Activated T-helper 2 cell treated with anti-CD3 and anti-CD28 coated beads, Interferon-gamma antibody, Interleukin-2, Interleukin-4, amounts not matched to agents 10 μg/mL and 5 μg/mL and 100 μg/mL, durations not matched to agents 14 hours and 24 hours and 36 hours (primary cell): ENCODE measurements at regions not wholly inside any gene's neighbourhood (a gene's known extent, or its start where the extent isn't known, plus 50 kb on each side); places are given as distances from the start of the nearest gene placed in this dataset.

Source experiments
- DNase-seq: peaks from one replicate; pipeline ENCODE4 v3.0.0; 2021; ENCODE audit warnings: low spot score
- H3K27ac Mint-ChIP-seq: one replicate; pipeline ENCODE4 v1.8.0; 2021; ENCODE audit warnings: mixed read lengths
- H3K27me3 Mint-ChIP-seq: one replicate; pipeline ENCODE4 v1.8.0; 2021; ENCODE audit warnings: low read depth, mixed read lengths
- H3K36me3 Mint-ChIP-seq: one replicate; pipeline ENCODE4 v1.8.0; 2021; ENCODE audit warnings: low read depth, mixed read lengths
- H3K4me1 Mint-ChIP-seq: one replicate; pipeline ENCODE4 v1.8.0; 2021; ENCODE audit warnings: low read depth, mixed read lengths
- H3K4me3 Mint-ChIP-seq: one replicate; pipeline ENCODE4 v1.8.0; 2021; ENCODE audit warnings: low read depth, mild to moderate bottlenecking, moderate library complexity, mixed read lengths
- H3K9me3 Mint-ChIP-seq: one replicate; pipeline ENCODE4 v1.8.0; 2021; ENCODE audit warnings: mixed read lengths
- intact Hi-C: fragments of 100-400 bp; cut with micrococcal nuclease; formaldehyde crosslinking; loops from one replicate; pipeline ENCODE4 v1.15.1; 2023

GRCh38 chr22:48314073-48314472 lies 1513.6 kb downstream of the BRD1 start:
- H3K36me3 Mint-ChIP-seq, result no peaks in the 10 kb centered on the region
- no peaks in the 10 kb centered on the region for H3K27me3 Mint-ChIP-seq
- H3K4me1 Mint-ChIP-seq, result no peaks in the 10 kb centered on the region
- intact Hi-C loops, result no loop called here
- DNase-seq, result no peak
- H3K4me3 Mint-ChIP-seq, result no peak overlapping the region
- no peak overlapping the region for H3K27ac Mint-ChIP-seq
- H3K9me3 Mint-ChIP-seq, result peaks cover 15% of the 10 kb centered on the region

DNA sequence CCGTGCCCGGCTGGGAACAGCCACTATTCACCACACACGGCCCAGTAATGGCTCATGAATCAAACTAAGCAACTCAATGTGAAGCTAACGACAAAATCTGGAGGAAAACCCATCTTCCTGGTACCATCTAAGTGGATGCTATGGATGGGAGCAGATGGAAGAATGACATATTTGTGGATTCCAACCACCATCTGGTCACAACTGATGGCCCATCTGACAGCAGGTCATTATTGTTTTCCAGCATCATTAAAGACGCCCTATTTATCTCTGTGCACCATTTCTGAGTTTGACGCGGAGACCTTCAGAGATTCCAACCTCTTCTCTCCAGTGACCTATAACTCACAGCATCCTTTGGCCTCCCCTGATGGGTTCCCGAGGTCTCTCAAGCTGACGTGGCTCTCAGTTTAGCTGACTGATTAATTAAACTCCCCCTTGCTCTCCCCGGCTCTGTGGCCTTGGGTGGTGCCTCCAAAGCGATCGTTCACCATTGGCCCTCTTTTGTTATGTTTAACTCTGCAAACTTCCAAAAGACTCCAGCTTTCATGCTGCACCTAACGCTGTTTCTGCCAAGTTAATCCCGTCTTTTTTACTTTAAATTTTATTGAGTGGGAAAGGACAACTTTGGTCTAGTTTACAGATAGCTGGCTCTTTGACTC lies 1514.4 kb downstream of the BRD1 start:
- intact Hi-C loops, result no loop called here
- no peak for DNase-seq
- Mint-ChIP-seq H3K4me3 (no peak overlapping the region), H3K27ac (no peak overlapping the region), H3K27me3 (no peaks in the 10 kb centered on the region), H3K36me3 (no peaks in the 10 kb centered on the region), H3K9me3 (peaks cover 15% of the 10 kb centered on the region), H3K4me1 (no peaks in the 10 kb centered on the region)

GRCh38 chr22:48310740-48311139 lies 1516.9 kb downstream of the BRD1 start:
- Mint-ChIP-seq H3K4me1 (no peaks in the 10 kb centered on the region), H3K4me3 (no peak overlapping the region), H3K9me3 (peaks cover 15% of the 10 kb centered on the region), H3K27me3 (no peaks in the 10 kb centered on the region), H3K36me3 (no peaks in the 10 kb centered on the region), H3K27ac (no peak overlapping the region)
- DNase-seq, result no peak
- intact Hi-C loops, result no loop called here

DNA sequence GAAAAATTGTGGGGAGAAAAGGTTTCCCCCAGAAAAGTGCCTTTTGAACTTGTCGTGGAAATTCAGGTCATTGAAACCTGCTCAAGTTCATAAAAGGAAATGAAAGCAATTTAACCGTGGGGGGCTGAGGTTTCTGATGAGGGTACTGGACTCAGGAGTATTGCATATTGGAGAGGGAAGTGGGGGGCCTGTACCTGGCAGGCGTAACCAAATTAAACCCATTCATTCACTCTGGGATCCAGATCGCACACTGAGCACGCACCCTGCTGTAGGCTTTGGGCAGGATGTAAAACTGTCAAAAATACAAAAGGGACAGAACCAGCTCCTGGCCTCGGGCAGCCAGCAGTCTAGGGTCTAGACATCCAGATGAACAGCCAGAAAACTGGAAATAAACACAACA lies 1517.4 kb downstream of the BRD1 start:
- Mint-ChIP-seq H3K27me3 (no peaks in the 10 kb centered on the region), H3K36me3 (no peaks in the 10 kb centered on the region), H3K4me3 (no peak overlapping the region), H3K27ac (no peak overlapping the region), H3K9me3 (peaks cover 15% of the 10 kb centered on the region), H3K4me1 (no peaks in the 10 kb centered on the region)
- no peak for DNase-seq
- intact Hi-C loops, result no loop called here

GRCh38 chr22:48309836-48310235 lies 1517.8 kb downstream of the BRD1 start:
- intact Hi-C loops, result no loop called here
- Mint-ChIP-seq H3K27ac (no peak overlapping the region), H3K4me1 (no peaks in the 10 kb centered on the region), H3K4me3 (no peak overlapping the region), H3K27me3 (no peaks in the 10 kb centered on the region), H3K36me3 (no peaks in the 10 kb centered on the region), H3K9me3 (peaks cover 15% of the 10 kb centered on the region)
- no peak for DNase-seq

DNA sequence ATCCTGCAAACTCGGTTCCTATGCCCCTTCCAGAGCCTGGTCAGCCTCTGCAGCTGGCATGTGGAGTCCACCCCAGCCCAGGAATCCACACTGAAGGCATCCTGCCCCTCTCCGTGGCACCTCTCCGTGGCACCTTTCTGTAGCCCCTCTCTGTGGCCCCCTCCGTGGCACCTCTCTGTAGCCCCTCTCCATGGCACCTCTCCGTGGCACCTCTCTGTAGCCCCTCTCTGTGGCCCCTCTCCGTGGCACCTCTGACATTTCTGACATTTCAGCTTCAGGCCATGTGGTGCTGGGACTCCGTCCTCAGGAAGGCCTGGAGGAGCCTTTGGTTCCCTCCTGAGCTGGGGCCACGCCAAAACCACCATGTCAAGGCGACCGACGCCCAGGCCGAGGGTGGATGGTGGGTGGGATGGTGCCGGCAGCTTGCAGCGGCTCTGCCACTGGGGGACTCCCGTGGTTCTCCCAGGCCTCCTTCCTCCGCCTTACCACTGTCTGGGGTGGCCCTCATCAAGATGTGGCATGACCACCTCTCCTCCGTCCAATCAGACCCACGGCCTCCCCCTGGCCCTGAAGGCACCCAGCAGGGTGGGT lies 1518.5 kb downstream of the BRD1 start:
- Mint-ChIP-seq H3K36me3 (no peaks in the 10 kb centered on the region), H3K4me3 (no peak overlapping the region), H3K4me1 (no peaks in the 10 kb centered on the region), H3K9me3 (peaks cover 15% of the 10 kb centered on the region), H3K27ac (no peak overlapping the region), H3K27me3 (no peaks in the 10 kb centered on the region)
- DNase-seq, result no peak
- intact Hi-C loops, result no loop called here

- Mint-ChIP-seq H3K27ac (no peak overlapping the region), H3K4me3 (no peak overlapping the region), H3K9me3 (peaks cover 15% of the 10 kb centered on the region), H3K27me3 (no peaks in the 10 kb centered on the region), H3K36me3 (no peaks in the 10 kb centered on the region), H3K4me1 (no peaks in the 10 kb centered on the region)
- intact Hi-C loops, result no loop called here
- DNase-seq, result no peak
These were observed 1519.7 kb downstream of the BRD1 start for GRCh38 chr22:48307931-48308330.

DNA sequence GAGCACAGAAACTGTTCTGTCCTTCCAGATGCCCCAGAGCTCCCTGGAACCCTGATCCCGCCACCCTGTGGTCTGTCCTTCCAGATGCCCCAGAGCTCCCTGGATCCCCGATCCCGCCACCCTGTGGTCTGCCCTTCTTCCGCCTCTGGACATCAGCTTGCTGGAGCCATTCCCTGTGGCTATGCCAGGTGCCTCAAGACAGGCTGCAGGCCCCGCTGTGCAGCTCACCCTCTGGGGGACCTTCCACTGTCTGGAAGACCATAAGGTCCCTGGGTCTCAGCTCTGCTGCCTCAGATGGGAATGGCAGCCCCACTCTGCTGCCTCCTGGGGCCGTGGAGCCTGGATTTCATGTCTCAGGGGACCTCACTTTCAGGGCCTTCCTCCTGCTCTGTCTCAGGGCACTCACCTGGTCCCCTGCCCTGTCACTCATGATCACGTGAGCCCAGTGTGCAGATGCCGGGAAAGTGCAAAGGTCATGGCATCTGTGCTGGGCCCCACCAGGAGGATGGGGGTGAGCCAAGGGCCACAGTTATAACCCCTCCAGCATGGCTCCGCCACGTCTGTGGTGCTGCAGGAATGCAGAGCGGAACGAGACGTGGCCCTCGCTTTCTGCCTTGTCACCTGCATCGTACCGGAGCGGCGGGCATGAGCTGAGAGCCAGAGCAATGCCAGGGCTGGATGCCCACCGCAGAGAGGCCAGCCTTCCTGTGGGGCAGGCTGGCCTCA lies 1520.7 kb downstream of the BRD1 start:
- intact Hi-C loops, result no loop called here
- H3K27me3 Mint-ChIP-seq, result no peaks in the 10 kb centered on the region

DNA sequence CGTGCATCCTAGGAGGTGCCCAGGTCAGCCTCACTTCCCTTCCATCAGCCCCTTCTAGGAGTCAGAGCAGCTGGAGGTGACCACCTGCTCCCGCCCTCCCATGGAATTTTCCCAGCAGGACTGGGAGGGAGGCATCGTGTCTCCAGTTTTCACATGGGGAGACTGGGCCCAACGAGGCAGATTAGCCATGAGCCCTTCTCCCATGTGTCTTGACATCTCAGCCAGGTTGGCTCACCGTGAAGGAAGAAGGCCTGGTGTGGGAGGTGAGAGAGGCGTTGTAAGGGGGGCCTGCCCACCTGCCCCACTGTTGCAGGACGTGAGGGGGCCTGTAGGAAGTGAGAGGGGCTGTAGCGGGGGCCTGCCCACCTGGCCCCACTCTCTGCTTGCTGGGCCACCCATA lies 1521.4 kb downstream of the BRD1 start:
- Mint-ChIP-seq H3K4me3 (no peak overlapping the region), H3K27ac (no peak overlapping the region), H3K4me1 (no peaks in the 10 kb centered on the region), H3K36me3 (no peaks in the 10 kb centered on the region), H3K9me3 (peaks cover 7% of the 10 kb centered on the region), H3K27me3 (no peaks in the 10 kb centered on the region)
- DNase-seq, result no peak
- intact Hi-C loops, result no loop called here

More for the DNA sequence above, 1520.7 kb downstream of the BRD1 start:
- H3K4me1 Mint-ChIP-seq, result no peaks in the 10 kb centered on the region
- DNase-seq, result no peak
- no peaks in the 10 kb centered on the region for H3K36me3 Mint-ChIP-seq
- no peak overlapping the region for H3K4me3 Mint-ChIP-seq
- H3K9me3 Mint-ChIP-seq, result peaks cover 12% of the 10 kb centered on the region
- no peak overlapping the region for H3K27ac Mint-ChIP-seq

GRCh38 chr22:48305726-48306235 lies 1521.9 kb downstream of the BRD1 start:
- Mint-ChIP-seq H3K4me3 (no peak overlapping the region), H3K36me3 (no peaks in the 10 kb centered on the region), H3K27ac (no peak overlapping the region), H3K4me1 (no peaks in the 10 kb centered on the region), H3K9me3 (peaks cover 3% of the 10 kb centered on the region), H3K27me3 (no peaks in the 10 kb centered on the region)
- DNase-seq, result no peak
- intact Hi-C loops, result no loop called here

DNA sequence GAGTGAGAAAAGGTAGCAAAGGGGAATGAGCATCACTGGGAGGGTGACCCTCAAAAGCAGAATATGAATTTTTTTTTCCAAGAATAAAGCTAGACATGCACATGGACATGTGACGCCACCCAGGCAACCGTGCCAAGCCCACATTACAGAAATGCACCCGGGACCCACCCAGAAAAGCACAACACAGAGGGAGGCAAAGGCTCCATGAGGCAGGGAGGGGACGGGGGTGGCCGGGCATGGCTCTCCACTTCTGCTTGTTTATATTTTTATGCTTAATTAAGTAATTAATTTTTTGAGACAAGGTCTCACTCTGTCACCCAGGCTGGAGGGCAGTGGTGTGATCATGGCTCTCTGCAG lies 1524.3 kb downstream of the BRD1 start:
- DNase-seq, result no peak
- H3K36me3 Mint-ChIP-seq, result no peaks in the 10 kb centered on the region
- no peaks in the 10 kb centered on the region for H3K9me3 Mint-ChIP-seq
- no peak overlapping the region for H3K4me3 Mint-ChIP-seq
- no peaks in the 10 kb centered on the region for H3K27me3 Mint-ChIP-seq
- intact Hi-C loops, result no loop called here
- no peaks in the 10 kb centered on the region for H3K4me1 Mint-ChIP-seq
- H3K27ac Mint-ChIP-seq, result no peak overlapping the region

- H3K4me1 Mint-ChIP-seq, result no peaks in the 10 kb centered on the region
- intact Hi-C loops, result no loop called here
- H3K4me3 Mint-ChIP-seq, result no peak overlapping the region
- no peak for DNase-seq
- no peak overlapping the region for H3K27ac Mint-ChIP-seq
- no peaks in the 10 kb centered on the region for H3K9me3 Mint-ChIP-seq
- no peaks in the 10 kb centered on the region for H3K36me3 Mint-ChIP-seq
- no peaks in the 10 kb centered on the region for H3K27me3 Mint-ChIP-seq
These were observed 1524.9 kb downstream of the BRD1 start for GRCh38 chr22:48302657-48303368.

- H3K27ac Mint-ChIP-seq, result no peak overlapping the region
- H3K4me1 Mint-ChIP-seq, result no peaks in the 10 kb centered on the region
- no peaks in the 10 kb centered on the region for H3K27me3 Mint-ChIP-seq
- no peak overlapping the region for H3K4me3 Mint-ChIP-seq
- H3K9me3 Mint-ChIP-seq, result no peaks in the 10 kb centered on the region
- DNase-seq, result no peak
- no peaks in the 10 kb centered on the region for H3K36me3 Mint-ChIP-seq
- intact Hi-C loops, result no loop called here
These were observed 1525.8 kb downstream of the BRD1 start for GRCh38 chr22:48301908-48302307.
